ENCODE measurements at regions not wholly inside any gene's neighbourhood (a gene's known extent, or its start where the extent isn't known, plus 50 kb on each side); places are given as distances from the start of the nearest gene placed in this dataset.
"Not testable (repeated sequence)": the region's sequence is repeated elsewhere in the genome, so short reads cannot be mapped to it uniquely, and the experiment has no call there.

DNA sequence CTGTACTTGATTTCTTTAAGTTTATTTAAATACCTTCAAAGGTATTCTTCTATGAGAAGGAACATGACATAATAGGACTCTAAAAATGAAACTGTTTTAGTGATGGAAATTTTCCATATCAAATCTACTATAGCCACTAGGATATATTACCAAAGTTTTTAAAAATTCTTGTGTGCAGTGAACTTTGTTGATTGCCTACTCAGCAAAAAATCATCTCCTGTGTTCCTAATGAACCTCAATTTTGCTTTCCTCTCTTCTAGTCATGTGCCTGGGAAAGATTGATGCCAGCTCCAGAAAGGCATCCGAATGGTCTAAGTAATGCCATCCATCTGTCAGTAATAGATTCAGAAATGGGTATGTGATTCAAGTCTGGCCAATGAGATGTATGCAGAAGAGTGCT, 111.1 kb downstream of the ANXA3 start:
- H3K4me2 ChIP-seq = peak overlapping the region; percentile 11
- H3K4me3 ChIP-seq = no peak overlapping the region
- H3K79me2 ChIP-seq (ENCODE audit: low read depth) = no peaks in the 10 kb centered on the region
- Mint-ChIP-seq H3K36me3 (no peaks in the 10 kb centered on the region), H3K27ac (no peak overlapping the region), H3K27me3 (ENCODE audit: insufficient read depth, low read depth) (peaks cover 2% of the 10 kb centered on the region), H3K9me3 (no peaks in the 10 kb centered on the region), H3K4me1 (peaks cover 5% of the 10 kb centered on the region), H3K4me3 (no peak overlapping the region)
- no peaks in the 10 kb centered on the region for H3K27me3 ChIP-seq
- DNase-seq (ENCODE audit: low spot score) = no peak
- peaks cover 18% of the 10 kb centered on the region for H3K4me1 ChIP-seq
- H3K27ac ChIP-seq = no peak overlapping the region
- TF ChIP-seq, protein P1, sequence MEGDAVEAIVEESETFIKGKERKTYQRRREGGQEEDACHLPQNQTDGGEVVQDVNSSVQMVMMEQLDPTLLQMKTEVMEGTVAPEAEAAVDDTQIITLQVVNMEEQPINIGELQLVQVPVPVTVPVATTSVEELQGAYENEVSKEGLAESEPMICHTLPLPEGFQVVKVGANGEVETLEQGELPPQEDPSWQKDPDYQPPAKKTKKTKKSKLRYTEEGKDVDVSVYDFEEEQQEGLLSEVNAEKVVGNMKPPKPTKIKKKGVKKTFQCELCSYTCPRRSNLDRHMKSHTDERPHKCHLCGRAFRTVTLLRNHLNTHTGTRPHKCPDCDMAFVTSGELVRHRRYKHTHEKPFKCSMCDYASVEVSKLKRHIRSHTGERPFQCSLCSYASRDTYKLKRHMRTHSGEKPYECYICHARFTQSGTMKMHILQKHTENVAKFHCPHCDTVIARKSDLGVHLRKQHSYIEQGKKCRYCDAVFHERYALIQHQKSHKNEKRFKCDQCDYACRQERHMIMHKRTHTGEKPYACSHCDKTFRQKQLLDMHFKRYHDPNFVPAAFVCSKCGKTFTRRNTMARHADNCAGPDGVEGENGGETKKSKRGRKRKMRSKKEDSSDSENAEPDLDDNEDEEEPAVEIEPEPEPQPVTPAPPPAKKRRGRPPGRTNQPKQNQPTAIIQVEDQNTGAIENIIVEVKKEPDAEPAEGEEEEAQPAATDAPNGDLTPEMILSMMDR (IDR thresholded peaks at IDR 0.05) = no peak
- TF ChIP-seq EZH2 (IDR thresholded peaks at IDR 0.05) (no peak), EZH2phosphoT487 (IDR thresholded peaks at IDR 0.05) (no peak)
- no peaks in the 10 kb centered on the region for H3K36me3 ChIP-seq
- H2AFZ ChIP-seq (replicated peaks) = no peak overlapping the region
- H3K9me3 ChIP-seq (ENCODE audit: low read depth) = no peaks in the 10 kb centered on the region
- no peaks in the 10 kb centered on the region for H4K20me1 ChIP-seq (ENCODE audit: low read depth)
- no peak overlapping the region for H3K9ac ChIP-seq
- H3F3A ChIP-seq (ENCODE audit: low read depth) = peaks cover 13% of the 10 kb centered on the region

- not testable (repeated sequence) for H3K4me1 Mint-ChIP-seq; H4K20me1 ChIP-seq (ENCODE audit: low read depth)
Observed at GRCh38 chr4:78664296-78664695, 111.9 kb upstream of the BMP2K start.

GRCh38 chr4:78665216-78665770, 110.9 kb upstream of the BMP2K start:
- Mint-ChIP-seq H3K27ac (no peak overlapping the region), H3K4me1 (peaks cover 5% of the 10 kb centered on the region), H3K36me3 (no peaks in the 10 kb centered on the region), H3K9me3 (no peaks in the 10 kb centered on the region), H3K4me3 (no peak overlapping the region), H3K27me3 (ENCODE audit: insufficient read depth, low read depth) (no peaks in the 10 kb centered on the region)
- Histone ChIP-seq H3K27me3 (no peaks in the 10 kb centered on the region), H3K9me3 (ENCODE audit: low read depth) (no peaks in the 10 kb centered on the region), H2AFZ (replicated peaks) (no peak overlapping the region), H3K4me2 (no peak overlapping the region), H3K36me3 (no peaks in the 10 kb centered on the region), H3K4me3 (no peak overlapping the region), H3K79me2 (ENCODE audit: low read depth) (no peaks in the 10 kb centered on the region), H3F3A (ENCODE audit: low read depth) (peaks cover 13% of the 10 kb centered on the region), H3K27ac (no peak overlapping the region), H4K20me1 (ENCODE audit: low read depth) (no peaks in the 10 kb centered on the region), H3K4me1 (peaks cover 18% of the 10 kb centered on the region), H3K9ac (no peak overlapping the region)
- TF ChIP-seq, protein P1 (IDR thresholded peaks at IDR 0.05) = no peak
- no peak for TF ChIP-seq EZH2phosphoT487 (IDR thresholded peaks at IDR 0.05)
- TF ChIP-seq EZH2 (IDR thresholded peaks at IDR 0.05) = no peak
- DNase-seq (ENCODE audit: low spot score) = no peak

More at GRCh38 chr4:78664296-78664695, 111.9 kb upstream of the BMP2K start:
- peaks cover 18% of the 10 kb centered on the region for H3K4me1 ChIP-seq
- H3K9me3 ChIP-seq (ENCODE audit: low read depth); H3K27ac ChIP-seq; H3K27me3 Mint-ChIP-seq (ENCODE audit: insufficient read depth, low read depth); H3K4me2 ChIP-seq; H3K4me3 ChIP-seq; H3K4me3 Mint-ChIP-seq; H3K27me3 ChIP-seq; H2AFZ ChIP-seq (replicated peaks); H3K36me3 Mint-ChIP-seq; H3K9ac ChIP-seq; H3K27ac Mint-ChIP-seq; H3K36me3 ChIP-seq; H3K79me2 ChIP-seq (ENCODE audit: low read depth); DNase-seq (ENCODE audit: low spot score); H3K9me3 Mint-ChIP-seq: not testable (repeated sequence)
- H3F3A ChIP-seq (ENCODE audit: low read depth) = peaks cover 13% of the 10 kb centered on the region

GRCh38 chr4:78666830-78667258, 109.3 kb upstream of the BMP2K start:
- peaks cover 10% of the 10 kb centered on the region for H3F3A ChIP-seq (ENCODE audit: low read depth)
- H3K27me3 ChIP-seq = no peaks in the 10 kb centered on the region
- no peaks in the 10 kb centered on the region for H3K36me3 Mint-ChIP-seq
- H2AFZ ChIP-seq (replicated peaks) = no peak overlapping the region
- H3K4me2 ChIP-seq = no peak overlapping the region
- no peak overlapping the region for H3K27ac Mint-ChIP-seq
- no peak overlapping the region for H3K4me3 Mint-ChIP-seq
- DNase-seq (ENCODE audit: low spot score) = no peak
- H3K9ac ChIP-seq = no peak overlapping the region
- H3K4me1 Mint-ChIP-seq = peaks cover 5% of the 10 kb centered on the region
- no peaks in the 10 kb centered on the region for H3K9me3 ChIP-seq (ENCODE audit: low read depth)
- no peaks in the 10 kb centered on the region for H3K27me3 Mint-ChIP-seq (ENCODE audit: insufficient read depth, low read depth)
- H4K20me1 ChIP-seq (ENCODE audit: low read depth) = no peaks in the 10 kb centered on the region
- H3K4me3 ChIP-seq = no peak overlapping the region
- no peaks in the 10 kb centered on the region for H3K9me3 Mint-ChIP-seq
- peaks cover 13% of the 10 kb centered on the region for H3K4me1 ChIP-seq
- no peaks in the 10 kb centered on the region for H3K36me3 ChIP-seq
- TF ChIP-seq EZH2phosphoT487 (IDR thresholded peaks at IDR 0.05) (no peak), EZH2 (IDR thresholded peaks at IDR 0.05) (no peak)
- TF ChIP-seq, protein P1 (IDR thresholded peaks at IDR 0.05) = no peak
- no peak overlapping the region for H3K27ac ChIP-seq
- no peaks in the 10 kb centered on the region for H3K79me2 ChIP-seq (ENCODE audit: low read depth)

All from neural progenitor cell (in vitro differentiated cells).